Activated CD8-positive, alpha-beta memory T cell treated with anti-CD3 and anti-CD28 coated beads for 4 hours (primary cell): ENCODE measurements at regions not wholly inside any gene's neighbourhood (a gene's known extent, or its start where the extent isn't known, plus 50 kb on each side); places are given as distances from the start of the nearest gene placed in this dataset.

Source experiments
- DNase-seq, 2 donors: peaks; one replicate each; pipeline ENCODE4 v3.0.0-alpha.2; 2020; ENCODE audit warnings: low read depth in 2 of 2

DNA sequence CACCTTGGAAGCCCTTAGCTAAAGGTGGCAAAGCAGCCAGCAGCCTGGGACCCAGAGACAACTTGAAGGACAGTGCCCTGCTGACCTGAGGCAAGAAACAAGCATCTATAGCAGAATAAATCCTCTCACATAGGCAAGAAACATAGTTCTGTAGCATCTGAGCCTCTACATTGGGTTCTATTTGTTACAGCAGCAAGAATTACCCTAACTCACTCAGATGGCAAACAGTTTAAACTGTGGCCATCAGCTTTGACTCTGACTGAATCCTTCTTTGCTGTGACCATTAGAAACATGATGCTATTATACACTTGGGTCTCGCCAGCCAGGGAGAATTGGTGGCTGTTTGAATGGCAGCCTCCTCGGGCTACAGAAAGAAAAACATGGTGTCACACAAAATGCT is 53.1 kb upstream of the CCL1 start:
- DNase-seq: no peak

- no peak for DNase-seq
These were observed 51.3 kb upstream of the CCL1 start for GRCh38 chr17:34414339-34414738.

GRCh38 chr17:34413443-34414119 is 50.5 kb upstream of the CCL1 start:
- DNase-seq: no peak

DNA sequence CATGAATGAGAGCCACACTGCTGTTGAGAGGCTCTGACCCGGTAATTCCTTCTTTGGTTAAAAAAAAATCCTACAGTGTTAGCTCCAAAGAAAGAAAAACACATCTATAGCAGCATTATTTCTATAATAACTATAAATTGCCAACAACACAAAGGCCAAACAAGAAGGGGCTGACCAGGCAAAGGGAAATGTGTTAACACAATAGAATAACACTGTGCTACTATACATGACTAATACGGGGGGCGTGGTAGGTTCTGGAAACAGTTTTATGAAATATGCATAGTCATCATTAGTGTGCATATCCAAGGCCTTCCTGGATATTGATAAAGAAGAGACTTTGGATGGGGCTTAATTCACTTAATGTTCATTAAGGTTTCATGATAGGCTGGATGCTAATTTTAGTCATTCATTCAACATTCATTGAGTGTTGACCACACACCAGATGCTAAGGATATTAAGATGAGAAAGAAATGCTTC is 50.0 kb upstream of the CCL1 start:
- no peak for DNase-seq
